MM.1S (cell line): ENCODE measurements at regions not wholly inside any gene's neighbourhood (a gene's known extent, or its start where the extent isn't known, plus 50 kb on each side); places are given as distances from the start of the nearest gene placed in this dataset.

Experiments used
- EZH2 ChIP-seq: fragments of 300-600 bp; sonication (generic); optimal IDR thresholded peaks from 2 replicates; pipeline ENCODE3; 2017; ENCODE audit warnings: low read depth, mild to moderate bottlenecking, antibody characterized with exemption, low read length, mixed read lengths
- EZH2phosphoT487 ChIP-seq: fragments of 300-600 bp; sonication (generic); IDR thresholded peaks from 2 replicates; pipeline ENCODE4 v1.6.1; 2018; ENCODE audit warnings: antibody characterized with exemption, low read length
- TF ChIP-seq, protein P1 (sequence below): fragments of 300-600 bp; sonication (generic); IDR thresholded peaks from 2 replicates; pipeline ENCODE4 v1.5.1; 2016; ENCODE audit warnings: antibody characterized with exemption, low read length, mixed read lengths

DNA sequence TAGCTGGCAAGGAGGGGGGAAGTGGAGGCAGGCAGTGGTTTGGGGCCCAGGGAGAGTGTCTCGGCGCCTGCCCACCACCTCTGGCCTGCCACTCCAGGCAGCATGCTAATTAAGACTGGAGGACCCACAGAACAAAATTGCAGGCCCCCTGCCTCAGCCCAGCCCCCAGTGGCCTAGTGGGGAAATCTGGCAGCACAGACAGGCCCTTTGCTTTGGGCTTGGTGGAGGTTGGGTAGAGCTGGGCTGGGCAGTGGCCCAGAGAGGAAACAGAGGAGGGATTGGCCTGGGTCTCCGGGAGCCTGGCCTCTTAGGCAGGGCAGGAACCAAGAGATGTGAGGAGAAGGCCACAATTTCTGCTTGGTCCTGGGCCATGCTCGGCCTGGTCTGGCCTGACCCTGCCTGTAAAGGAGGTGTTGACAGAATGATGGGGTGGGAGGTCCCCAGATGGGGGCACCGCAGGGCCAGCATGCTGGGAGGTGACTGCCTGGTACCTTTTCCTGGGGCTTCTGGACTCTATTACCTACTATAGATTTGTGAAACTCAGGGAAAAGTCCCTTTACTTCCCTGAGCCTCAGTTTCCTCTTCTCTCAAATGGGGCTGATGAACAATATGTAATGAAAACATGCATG lies 92.4 kb upstream of the PJA1 start:
- TF ChIP-seq EZH2phosphoT487 (no peak), EZH2 (no peak)
- TF ChIP-seq, protein P1, sequence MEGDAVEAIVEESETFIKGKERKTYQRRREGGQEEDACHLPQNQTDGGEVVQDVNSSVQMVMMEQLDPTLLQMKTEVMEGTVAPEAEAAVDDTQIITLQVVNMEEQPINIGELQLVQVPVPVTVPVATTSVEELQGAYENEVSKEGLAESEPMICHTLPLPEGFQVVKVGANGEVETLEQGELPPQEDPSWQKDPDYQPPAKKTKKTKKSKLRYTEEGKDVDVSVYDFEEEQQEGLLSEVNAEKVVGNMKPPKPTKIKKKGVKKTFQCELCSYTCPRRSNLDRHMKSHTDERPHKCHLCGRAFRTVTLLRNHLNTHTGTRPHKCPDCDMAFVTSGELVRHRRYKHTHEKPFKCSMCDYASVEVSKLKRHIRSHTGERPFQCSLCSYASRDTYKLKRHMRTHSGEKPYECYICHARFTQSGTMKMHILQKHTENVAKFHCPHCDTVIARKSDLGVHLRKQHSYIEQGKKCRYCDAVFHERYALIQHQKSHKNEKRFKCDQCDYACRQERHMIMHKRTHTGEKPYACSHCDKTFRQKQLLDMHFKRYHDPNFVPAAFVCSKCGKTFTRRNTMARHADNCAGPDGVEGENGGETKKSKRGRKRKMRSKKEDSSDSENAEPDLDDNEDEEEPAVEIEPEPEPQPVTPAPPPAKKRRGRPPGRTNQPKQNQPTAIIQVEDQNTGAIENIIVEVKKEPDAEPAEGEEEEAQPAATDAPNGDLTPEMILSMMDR, result no peak
